Posterior cingulate gyrus (tissue), 11 donors: ENCODE measurements at regions not wholly inside any gene's neighbourhood (a gene's known extent, or its start where the extent isn't known, plus 50 kb on each side); places are given as distances from the start of the nearest gene placed in this dataset.

Experiments
- DNase-seq, 10 donors: peaks; one replicate each; pipeline versions ENCODE4 v3.0.0 to v3.0.0-alpha.2; 2020 to 2021; ENCODE audit warnings: mixed read lengths in 3 of 10
- intact Hi-C: fragments of 100-400 bp; cut with DNase I; formaldehyde crosslinking; loops from one replicate; pipeline ENCODE4 v1.15.1; 2023

GRCh38 chr6:40340957-40341356 lies 246.2 kb downstream of the LRFN2 start:
- intact Hi-C loops, result no loop called here
- DNase-seq, result no peak

GRCh38 chr6:40340196-40340595 lies 247.0 kb downstream of the LRFN2 start:
- intact Hi-C loops, result no loop called here
- no peak for DNase-seq

GRCh38 chr6:40338306-40338705 lies 248.9 kb downstream of the LRFN2 start:
- intact Hi-C loops, result no loop called here
- DNase-seq, result no peak

GRCh38 chr6:40336940-40337760 lies 250.0 kb downstream of the LRFN2 start:
- no peak for DNase-seq
- intact Hi-C loops, result no loop called here

- DNase-seq, result no peak
- intact Hi-C loops, result no loop called here
Observed at GRCh38 chr6:40336296-40336695, 250.9 kb downstream of the LRFN2 start.

GRCh38 chr6:40334496-40335270 lies 252.5 kb downstream of the LRFN2 start:
- no peak for DNase-seq
- intact Hi-C loops, result no loop called here

GRCh38 chr6:40331545-40331944 lies 255.6 kb downstream of the LRFN2 start:
- intact Hi-C loops, result no loop called here
- no peak for DNase-seq

GRCh38 chr6:40330301-40330721 lies 256.9 kb downstream of the LRFN2 start:
- DNase-seq, result no peak
- intact Hi-C loops, result no loop called here

- DNase-seq, result no peak
- intact Hi-C loops, result no loop called here
Observed at GRCh38 chr6:40328986-40329545, 258.1 kb downstream of the LRFN2 start.

GRCh38 chr6:40328386-40328985 lies 258.7 kb downstream of the LRFN2 start:
- DNase-seq, result peak in 2 of 10 donors; percentile 73 to 87
- intact Hi-C loops, result no loop called here

- intact Hi-C loops, result no loop called here
- no peak for DNase-seq
Observed at GRCh38 chr6:40326714-40327421, 260.3 kb downstream of the LRFN2 start.

GRCh38 chr6:40325791-40326190 lies 261.4 kb downstream of the LRFN2 start:
- intact Hi-C loops, result no loop called here
- DNase-seq, result no peak

- DNase-seq, result no peak
- intact Hi-C loops, result no loop called here
Observed at GRCh38 chr6:40325041-40325440, 262.1 kb downstream of the LRFN2 start.

GRCh38 chr6:40323881-40324634 lies 263.1 kb downstream of the LRFN2 start:
- intact Hi-C loops, result no loop called here
- no peak for DNase-seq

GRCh38 chr6:40322336-40322735 lies 264.8 kb downstream of the LRFN2 start:
- intact Hi-C loops, result no loop called here
- no peak for DNase-seq

- intact Hi-C loops, result no loop called here
- no peak for DNase-seq
Observed at GRCh38 chr6:40321616-40322015, 265.5 kb downstream of the LRFN2 start.

- DNase-seq, result no peak
- intact Hi-C loops, result no loop called here
Observed at GRCh38 chr6:40320947-40321346, 266.2 kb downstream of the LRFN2 start.

GRCh38 chr6:40320441-40320840 lies 266.7 kb downstream of the LRFN2 start:
- intact Hi-C loops, result no loop called here

GRCh38 chr6:40319124-40319523 lies 268.0 kb downstream of the LRFN2 start:
- intact Hi-C loops, result no loop called here
- DNase-seq, result no peak

More at GRCh38 chr6:40320441-40320840, 266.7 kb downstream of the LRFN2 start:
- DNase-seq, result no peak

- no peak for DNase-seq
- intact Hi-C loops, result no loop called here
Observed at GRCh38 chr6:40315060-40315459, 272.1 kb downstream of the LRFN2 start.
